ENCODE measurements at regions not wholly inside any gene's neighbourhood (a gene's known extent, or its start where the extent isn't known, plus 50 kb on each side); places are given as distances from the start of the nearest gene placed in this dataset.

DNA sequence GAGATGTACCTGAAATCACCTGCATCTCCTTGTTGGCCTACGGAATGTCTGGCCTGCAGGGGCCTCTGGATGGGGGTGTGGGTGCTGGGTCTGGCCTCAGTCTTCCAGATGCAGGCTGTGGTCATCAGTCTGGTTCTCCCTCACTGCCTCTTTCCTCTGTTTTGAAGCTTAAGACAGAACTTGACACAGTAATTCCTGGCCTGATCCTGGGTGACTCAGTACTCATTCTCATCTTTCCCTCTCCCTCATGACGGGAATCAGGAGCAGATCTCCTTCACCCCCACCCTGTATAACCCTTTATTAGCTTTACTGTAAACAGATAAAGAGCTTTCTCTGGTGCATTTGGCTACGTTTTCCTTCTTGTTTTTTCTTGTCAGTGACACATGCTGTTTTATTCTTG lies 89.3 kb upstream of the ADAMTS16 start:
- DNase-seq (ENCODE audit: insufficient read length, low spot score) (no peak), FAIRE-seq (no peak)

DNA sequence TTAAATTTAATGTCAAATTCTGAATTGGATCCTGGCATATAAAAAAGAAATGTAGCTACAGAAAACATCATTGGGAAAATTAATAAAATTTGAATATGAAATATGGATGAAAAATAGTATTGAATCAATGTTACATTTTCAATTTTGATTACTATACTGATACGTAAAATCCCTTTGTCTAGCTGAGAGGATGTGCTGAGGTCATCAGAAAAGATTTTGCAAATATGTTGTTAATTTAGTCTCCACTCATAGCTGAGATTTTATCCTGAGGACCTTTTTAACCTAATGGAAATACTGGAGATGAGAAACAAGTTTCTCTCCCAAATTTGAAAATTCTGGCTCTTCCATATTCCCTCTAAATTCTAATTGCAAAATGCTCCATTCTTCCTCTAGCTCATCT lies 84.4 kb upstream of the ADAMTS16 start:
- no peak for DNase-seq (ENCODE audit: insufficient read length, low spot score)
- FAIRE-seq: no peak

DNA sequence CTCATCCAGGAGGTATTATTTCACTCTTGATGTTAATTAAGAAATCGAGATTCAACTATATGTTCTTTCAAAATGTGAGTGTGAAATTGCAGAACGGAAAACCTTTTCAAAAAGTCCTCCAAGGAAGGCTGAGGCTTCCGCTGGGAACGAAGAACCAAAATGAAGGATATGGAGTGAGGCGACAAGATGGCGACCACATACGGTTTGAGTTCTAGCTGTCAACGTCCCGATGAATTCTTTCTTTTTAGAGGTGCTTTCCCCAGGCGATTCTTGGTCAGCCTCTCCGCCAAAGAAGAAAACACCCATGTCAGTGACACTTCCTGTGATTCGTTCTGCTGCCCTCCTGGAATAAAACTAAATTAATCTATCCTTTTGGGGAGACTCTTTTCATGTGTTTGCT lies 78.3 kb upstream of the ADAMTS16 start:
- FAIRE-seq (no peak), DNase-seq (ENCODE audit: insufficient read length, low spot score) (no peak)

DNA sequence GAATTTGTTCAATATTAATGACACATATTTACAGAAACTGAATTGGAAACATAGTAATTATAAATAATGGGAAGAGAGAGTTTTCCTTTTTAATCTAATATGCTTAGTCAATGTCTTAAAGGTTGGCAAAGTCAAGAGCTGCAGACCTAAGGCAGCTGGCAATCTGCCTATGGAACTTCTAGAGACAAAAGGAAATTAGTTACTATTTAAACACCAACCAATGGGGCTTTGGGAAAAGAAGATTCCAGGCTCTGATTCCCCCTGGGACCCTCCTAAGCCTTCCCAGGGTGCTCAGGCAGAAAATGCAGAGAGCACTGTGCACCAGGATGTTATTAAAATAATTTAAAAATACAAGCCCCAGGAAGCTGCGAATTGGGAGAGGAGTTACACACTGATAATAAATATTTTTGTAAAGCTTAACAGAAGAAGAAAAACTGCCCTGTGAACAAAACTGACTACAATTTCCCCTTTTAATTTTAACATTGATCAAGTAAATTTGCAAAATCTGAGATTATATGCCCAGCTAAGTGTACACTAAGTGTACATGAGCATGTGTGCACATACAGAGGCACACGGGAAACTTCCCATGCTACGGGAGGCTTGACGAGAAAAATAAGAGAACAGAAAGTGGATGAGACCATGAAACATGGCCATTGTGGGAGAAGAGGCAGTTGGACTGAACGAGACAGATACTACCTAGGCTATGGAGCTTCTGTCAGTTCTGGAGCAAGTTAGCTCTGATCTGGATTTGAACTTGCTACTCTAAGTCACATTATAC lies 77.4 kb upstream of the ADAMTS16 start:
- DNase-seq (ENCODE audit: insufficient read length, low spot score) (no peak), FAIRE-seq (no peak)

DNA sequence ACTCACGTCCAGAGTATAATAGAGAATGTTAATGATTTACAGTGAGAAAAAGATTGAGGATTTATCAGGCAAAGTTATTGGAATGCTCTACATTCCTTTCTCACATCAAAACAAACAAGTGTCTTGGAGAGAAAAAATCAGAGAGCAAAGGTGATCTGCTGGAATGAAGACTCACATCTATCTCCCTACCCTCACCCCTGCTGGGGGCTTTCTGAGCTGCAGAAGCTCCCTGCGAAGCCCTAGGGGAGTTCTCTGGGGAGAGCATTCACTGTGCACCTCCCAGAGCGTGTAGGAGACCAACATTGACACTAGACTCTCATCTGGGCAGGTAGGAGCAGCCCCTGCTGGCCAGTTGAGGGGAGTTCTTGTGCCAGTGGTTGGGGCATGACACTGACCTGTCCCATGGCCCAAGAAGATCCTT lies 76.6 kb upstream of the ADAMTS16 start:
- FAIRE-seq (no peak), DNase-seq (ENCODE audit: insufficient read length, low spot score) (no peak)

DNA sequence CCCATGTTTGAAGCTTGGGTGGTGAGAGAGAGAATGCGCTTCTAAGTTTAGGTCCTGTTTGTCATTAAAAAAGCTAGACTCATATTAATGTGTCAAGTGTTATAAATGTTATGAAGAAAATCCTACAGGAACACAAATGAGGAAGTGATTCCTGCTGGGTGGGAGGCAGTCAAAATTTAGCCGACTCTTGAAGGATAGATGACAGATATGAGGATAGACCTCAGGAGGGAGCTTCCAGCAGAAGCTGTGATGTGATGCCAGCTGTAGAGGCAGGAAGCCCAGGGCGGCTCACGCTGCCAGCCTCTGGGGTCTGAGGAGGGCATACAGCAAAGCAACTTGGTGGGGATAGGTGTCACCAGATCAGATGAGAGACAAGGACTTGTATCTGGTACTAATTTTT lies 74.7 kb upstream of the ADAMTS16 start:
- FAIRE-seq (no peak), DNase-seq (ENCODE audit: insufficient read length, low spot score) (no peak)

DNA sequence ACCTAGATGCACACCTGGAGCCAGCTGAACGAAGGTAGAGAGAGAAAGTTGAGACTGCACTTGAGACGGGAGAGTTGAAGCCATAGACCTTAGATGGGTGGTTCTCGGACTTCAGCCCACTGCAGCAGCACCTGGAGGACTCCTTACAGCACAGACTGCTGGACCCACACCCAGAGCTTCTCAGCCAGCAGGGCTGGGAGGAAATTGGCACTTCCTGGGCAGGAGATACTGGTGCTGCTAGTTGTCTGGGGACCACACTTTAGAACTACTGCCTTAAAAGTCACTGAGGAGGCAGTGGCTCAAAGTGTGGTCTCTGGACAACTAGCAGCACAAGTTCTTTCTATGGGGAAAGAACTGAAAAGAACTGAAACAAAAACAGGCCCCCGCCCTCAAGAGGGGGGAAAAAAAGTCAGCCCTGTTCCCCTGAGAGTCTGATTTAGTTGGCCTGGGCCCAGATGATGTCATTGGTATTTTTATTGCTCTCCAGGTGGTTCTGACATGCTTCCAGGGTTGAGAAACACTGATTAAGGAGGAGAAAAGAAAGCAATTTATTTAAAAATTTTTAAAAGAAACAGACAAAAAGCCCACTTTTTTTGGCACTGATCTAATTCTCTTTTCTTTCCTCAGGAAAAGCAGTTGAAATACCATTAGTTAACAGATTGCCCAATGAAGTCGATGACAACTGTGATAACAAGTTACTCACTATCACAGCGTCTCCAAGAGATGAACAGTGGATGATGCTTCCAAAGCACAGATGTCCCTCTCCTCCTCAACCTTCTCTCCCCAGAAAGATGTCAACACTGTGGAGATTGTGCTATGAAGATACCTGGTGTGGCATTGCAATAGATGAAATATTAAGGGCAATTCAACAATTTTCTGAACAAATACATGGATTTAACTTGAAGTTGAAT lies 73.6 kb upstream of the ADAMTS16 start:
- FAIRE-seq (no peak), DNase-seq (ENCODE audit: insufficient read length, low spot score) (no peak)

DNA sequence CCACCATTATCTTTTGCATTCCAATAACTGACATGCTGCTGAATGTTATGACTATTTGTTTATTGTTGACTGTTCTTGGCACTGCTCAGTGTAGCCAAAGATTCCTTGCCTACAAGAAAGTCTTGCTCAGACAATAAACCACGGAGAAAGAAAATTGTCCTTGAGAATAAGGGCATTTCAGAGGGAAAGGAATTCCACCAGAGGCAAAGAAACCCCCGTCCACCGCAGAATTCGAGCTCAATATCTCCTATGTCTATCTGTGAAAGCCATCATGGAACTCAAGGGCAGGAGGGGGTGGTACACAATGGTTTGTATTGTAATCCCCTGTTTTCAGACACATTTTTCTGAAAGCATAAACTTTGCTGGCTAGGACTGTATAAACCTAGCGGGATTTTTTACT lies 70.3 kb upstream of the ADAMTS16 start:
- DNase-seq (ENCODE audit: insufficient read length, low spot score): no peak
- no peak for FAIRE-seq

DNA sequence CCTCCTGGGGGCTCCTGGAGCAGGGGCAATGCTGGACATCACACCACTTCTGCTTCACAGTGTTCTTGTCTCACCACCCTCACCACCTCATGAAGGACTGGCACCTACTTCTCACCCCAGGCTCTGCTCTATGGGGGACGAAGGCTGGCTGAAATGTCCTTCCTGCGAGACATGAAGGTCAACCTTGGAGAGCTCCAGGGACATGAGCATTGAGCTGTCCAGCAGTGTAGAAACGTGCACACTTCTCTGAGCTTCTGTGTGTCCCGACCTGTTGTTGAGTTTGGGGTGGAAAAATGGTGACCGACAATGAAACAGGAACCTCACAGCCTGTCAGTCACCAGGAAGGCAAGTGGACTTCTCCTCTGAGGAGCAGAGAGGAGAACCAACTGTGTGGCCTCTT lies 68.6 kb upstream of the ADAMTS16 start:
- no peak for FAIRE-seq

DNA sequence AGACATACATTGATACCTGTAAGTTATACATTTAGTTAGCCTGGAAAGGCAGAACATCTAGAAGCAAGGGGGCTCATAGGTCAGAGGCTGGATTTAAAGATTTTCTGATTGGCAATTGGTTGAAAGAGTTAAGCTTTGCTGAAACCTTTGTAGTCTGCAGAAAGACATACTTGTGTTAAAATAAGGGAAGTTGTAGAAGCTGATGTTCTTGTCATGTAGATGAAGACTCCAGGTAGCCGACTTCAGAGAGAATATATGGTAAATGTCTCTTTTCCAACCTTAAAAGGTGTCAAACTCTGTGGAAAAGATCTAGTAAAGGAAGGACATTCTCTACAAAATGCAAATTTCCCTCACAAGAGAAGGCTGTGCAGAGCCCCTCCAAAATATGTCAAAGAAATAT lies 62.9 kb upstream of the ADAMTS16 start:
- DNase-seq (ENCODE audit: insufficient read length, low spot score) (no peak), FAIRE-seq (no peak)

More for the DNA sequence above, 68.6 kb upstream of the ADAMTS16 start:
- DNase-seq (ENCODE audit: insufficient read length, low spot score): no peak

DNA sequence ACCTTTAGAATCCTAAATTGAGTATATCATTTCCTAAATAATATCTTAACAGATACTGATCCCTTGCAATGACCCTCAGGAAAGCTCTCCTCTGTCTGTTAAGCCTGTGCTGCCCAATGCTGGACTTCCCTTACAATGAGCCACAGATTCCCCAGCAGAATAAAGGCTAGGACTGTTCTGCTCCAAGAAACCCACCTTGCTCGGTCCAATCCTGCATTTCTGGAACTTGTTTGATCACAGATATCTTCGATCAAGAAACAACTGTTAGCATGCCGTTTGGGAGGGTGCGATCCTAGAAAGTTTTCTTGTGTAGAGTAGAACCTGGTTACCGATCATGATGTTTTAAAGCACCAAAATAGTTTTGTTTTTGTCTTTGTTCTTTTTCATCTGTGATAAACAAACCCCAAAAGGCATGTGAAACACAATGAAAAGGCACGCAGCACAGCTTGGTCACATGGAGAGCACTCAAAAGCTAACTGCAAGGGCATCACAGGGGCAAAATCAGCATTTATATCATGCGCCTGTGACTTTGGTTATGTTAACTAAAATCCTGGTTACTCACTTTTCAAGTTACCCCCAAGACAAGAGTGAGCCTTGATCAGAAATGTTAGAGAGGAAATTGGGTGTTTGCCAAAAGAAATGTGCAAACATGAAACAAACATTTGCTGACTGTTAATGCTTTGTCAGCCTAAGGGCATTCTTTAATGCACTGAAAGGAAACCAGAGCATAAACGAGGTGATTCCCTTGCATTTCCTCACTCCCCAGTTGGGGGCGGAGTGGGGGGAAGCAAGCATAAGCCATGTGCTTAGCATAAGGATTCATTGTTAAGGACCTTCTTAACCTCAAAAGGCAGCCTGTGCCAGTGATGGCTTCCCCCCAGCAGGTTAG lies 61.9 kb upstream of the ADAMTS16 start:
- DNase-seq (ENCODE audit: insufficient read length, low spot score) (no peak), FAIRE-seq (peak; percentile 26)

DNA sequence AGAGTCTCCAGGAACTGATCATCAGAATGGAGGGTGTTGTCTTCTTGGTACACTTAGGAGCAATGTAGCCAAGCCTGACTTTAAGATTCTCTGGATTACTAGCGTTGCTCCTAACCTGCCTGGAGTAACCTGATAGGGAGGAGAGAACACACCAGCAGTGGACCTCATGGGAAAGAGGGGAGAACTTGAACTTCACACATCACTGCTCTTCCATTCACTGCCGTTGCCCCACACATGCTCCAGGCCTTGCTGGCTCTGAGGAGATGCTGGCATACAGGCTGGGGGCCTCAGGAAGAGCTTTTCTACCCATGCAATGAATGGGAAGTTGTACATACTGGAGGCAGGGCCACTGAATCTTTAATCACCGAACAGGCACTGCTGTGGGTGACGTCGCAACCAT lies 60.3 kb upstream of the ADAMTS16 start:
- FAIRE-seq (no peak), DNase-seq (ENCODE audit: insufficient read length, low spot score) (no peak)

DNA sequence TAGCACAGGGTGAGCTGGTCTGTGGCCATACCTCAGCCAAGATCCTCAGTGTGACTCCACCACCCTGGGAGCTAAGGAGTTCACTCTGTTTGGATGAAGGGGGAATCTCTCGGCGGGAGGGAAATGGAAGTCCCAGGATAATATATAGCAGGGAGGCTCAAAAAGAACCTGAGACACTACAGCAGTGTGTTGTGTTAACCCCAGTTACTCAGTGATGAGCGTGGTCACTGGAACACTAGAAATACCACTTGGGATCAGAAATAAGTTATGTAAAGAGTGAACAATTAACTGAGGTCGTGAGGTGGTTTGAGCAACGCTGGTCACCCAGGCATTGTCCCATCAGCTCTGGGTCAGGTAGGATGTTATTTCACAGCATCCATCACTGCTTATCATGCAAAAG lies 59.3 kb upstream of the ADAMTS16 start:
- FAIRE-seq (no peak), DNase-seq (ENCODE audit: insufficient read length, low spot score) (no peak)

DNA sequence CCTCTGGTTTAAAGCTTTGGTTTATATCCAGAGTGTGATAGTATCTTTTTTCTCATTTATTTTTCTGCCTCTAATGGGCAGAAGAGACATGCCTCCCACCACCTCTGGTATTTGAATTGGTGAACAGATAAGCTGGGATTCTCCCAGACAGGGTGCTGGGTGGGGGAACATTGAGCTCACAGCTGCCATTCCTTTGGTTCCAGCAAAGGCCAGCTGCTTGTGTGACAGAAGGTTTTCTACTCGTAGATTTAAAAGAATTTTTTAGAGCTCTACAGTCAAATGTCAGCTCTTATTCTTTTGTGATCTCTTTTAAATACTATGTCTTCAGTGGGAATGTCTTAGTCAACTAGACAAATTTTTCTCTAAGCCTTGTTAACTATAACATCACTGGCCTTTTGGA lies 54.7 kb upstream of the ADAMTS16 start:
- no peak for FAIRE-seq
- no peak for DNase-seq (ENCODE audit: insufficient read length, low spot score)

DNA sequence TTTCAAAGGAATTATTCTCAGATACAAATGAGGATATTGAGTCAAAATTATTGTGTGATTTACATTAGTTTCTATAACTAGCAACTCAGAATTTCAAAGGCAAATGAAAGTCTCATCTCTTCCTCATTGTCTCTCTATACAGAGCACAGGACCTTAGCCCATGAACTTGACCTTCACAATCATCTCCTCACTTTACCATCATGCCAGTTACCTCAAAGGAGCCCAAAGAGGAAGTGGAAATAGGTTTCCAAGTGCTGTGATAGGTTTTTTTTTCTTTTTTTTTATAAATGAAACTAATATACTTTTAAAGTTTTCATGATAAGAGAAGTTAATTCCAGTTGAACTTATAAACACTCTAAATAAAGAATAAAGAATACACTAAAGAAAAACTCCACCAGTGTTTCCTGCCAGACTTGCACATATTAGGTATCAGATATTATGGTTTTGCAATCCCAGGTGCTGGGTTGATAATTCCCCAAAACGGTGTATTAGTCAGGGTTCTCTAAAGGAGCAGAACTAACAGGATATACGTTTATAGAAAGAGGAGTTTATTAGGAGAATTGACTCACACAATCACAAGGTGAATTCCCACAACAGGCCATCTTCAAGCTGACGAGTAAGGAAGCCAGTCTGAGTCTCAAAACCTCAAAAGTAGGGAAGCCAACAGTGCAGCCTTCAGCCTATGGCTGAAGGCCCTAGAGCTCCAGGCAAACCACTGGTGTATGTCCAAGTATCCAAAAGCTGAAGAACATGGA lies 50.1 kb upstream of the ADAMTS16 start:
- DNase-seq (ENCODE audit: insufficient read length, low spot score): no peak

More for the DNA sequence above, 50.1 kb upstream of the ADAMTS16 start:
- FAIRE-seq: no peak

Measured in HTR-8/SVneo (cell line).